ENCODE measurements at regions not wholly inside any gene's neighbourhood (a gene's known extent, or its start where the extent isn't known, plus 50 kb on each side); places are given as distances from the start of the nearest gene placed in this dataset.

GRCh38 chr17:71828182-71828596 is 292.6 kb upstream of the SOX9 start:
- TF ChIP-seq CTCF (IDR thresholded peaks at IDR 0.05; ENCODE audit: low read length) (no peak), EZH2 (IDR thresholded peaks at IDR 0.05; ENCODE audit: borderline replicate concordance, low read length) (no peak)

All from OCI-LY1 (cell line).